ENCODE measurements at regions not wholly inside any gene's neighbourhood (a gene's known extent, or its start where the extent isn't known, plus 50 kb on each side); places are given as distances from the start of the nearest gene placed in this dataset.

DNA sequence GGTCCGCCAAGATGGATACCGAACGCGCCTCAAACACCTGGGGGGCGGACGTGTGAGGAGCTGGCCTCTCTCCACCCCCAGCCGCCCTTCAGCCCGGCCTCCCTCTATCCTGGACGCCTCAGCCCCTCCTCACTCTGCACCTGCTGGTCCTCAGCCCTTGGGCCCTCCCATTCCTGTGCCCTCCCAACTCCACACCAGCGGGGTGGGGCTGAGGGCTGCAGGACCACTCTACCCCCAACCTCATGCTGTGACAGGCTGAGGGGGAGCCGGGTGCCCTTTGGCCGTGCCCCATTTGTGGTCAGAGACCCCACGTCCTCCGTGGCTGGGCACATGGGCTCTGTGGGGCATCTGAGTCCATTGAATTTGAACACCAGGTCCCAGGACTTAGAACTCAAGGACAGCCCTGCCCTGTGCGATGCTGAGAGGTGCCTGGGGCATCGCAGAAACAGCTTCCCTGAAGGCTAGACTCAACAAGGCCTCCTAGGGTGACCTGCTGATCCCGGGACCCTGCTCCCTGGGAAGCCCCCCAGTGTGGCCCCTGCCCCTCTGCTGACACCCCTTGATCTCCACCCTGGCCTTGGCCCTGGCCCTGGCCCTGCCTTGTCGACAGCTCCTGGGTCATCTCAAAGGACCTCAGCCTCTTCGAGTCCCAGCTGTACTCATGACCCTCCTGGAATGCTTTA lies 82.0 kb upstream of the SFSWAP start:
- TF ChIP-seq CTCF (IDR thresholded peaks at IDR 0.05; ENCODE audit: low read depth, low read length) (no peak), MAX (IDR thresholded peaks at IDR 0.05; ENCODE audit: low read depth, low read length) (no peak), POLR2A (IDR thresholded peaks at IDR 0.05; ENCODE audit: extremely low read depth, insufficient read length) (no peak), MYC (IDR thresholded peaks at IDR 0.05; ENCODE audit: low read depth, low read length) (no peak)

Measured in NB4 (cell line).